ENCODE measurements at regions not wholly inside any gene's neighbourhood (a gene's known extent, or its start where the extent isn't known, plus 50 kb on each side); places are given as distances from the start of the nearest gene placed in this dataset.

DNA sequence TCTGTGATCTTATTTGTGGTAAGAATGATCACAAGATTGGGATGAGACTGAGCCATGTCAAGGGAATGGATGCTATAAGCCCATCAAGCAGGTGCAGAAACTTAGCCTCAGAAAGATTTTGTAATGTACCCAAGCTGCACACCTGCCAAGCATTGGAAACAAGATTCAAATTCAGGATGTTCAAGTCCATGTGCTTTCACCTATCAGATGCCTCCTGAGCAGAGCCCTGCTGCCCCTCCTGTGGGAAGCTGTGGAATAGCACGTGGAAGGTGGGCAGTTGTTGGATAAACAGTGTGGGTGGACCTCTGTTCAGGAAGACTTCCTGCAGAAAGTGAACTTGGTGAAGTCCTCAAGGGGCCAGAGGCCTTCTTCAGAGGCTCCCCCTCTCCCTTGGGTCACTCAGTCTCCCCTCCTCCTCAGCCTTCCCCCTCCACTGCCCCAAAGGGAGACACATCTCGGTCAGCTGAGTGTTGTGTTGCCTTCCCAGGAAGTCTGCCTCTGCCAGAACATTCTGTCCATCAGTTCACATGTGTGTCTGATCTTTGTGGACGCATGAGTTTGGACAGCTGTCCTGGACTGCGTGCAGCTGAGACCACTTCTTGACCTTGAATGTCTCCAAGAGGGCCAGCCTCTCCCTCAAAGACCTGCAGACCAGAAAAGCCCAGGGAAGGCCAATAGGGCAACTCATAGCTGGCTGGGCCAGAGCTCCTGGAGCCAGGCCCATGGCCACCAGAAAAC lies 186.1 kb downstream of the INHBB start:
- TF ChIP-seq POLR2A (IDR thresholded peaks at IDR 0.05; ENCODE audit: insufficient read depth in 1 of 2, low read depth in 2 of 2, low read length in 2 of 2) = no peak
- no peak for TF ChIP-seq KIAA2018 (CRISPR knock-in tag; IDR thresholded peaks at IDR 0.05; ENCODE audit: borderline replicate concordance)
- TF ChIP-seq SMC3 (IDR thresholded peaks at IDR 0.05; ENCODE audit: low read length) = no peak
- TF ChIP-seq ARHGAP35 (CRISPR knock-in tag; IDR thresholded peaks at IDR 0.05; ENCODE audit: borderline replicate concordance) = no peak
- no peak for TF ChIP-seq MAZ (IDR thresholded peaks at IDR 0.05; ENCODE audit: borderline replicate concordance, low read depth, low read length)
- no peak for TF ChIP-seq MAZ (CRISPR knock-in tag; IDR thresholded peaks at IDR 0.05; ENCODE audit: low read depth)
- no peak for TF ChIP-seq PAF1 (CRISPR knock-in tag; IDR thresholded peaks at IDR 0.05)
- TF ChIP-seq, protein P1, sequence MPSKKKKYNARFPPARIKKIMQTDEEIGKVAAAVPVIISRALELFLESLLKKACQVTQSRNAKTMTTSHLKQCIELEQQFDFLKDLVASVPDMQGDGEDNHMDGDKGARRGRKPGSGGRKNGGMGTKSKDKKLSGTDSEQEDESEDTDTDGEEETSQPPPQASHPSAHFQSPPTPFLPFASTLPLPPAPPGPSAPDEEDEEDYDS (CRISPR knock-in tag; IDR thresholded peaks at IDR 0.05) = no peak
- TF ChIP-seq AFF4 (CRISPR knock-in tag; IDR thresholded peaks at IDR 0.05) = no peak
- TF ChIP-seq, protein P2, sequence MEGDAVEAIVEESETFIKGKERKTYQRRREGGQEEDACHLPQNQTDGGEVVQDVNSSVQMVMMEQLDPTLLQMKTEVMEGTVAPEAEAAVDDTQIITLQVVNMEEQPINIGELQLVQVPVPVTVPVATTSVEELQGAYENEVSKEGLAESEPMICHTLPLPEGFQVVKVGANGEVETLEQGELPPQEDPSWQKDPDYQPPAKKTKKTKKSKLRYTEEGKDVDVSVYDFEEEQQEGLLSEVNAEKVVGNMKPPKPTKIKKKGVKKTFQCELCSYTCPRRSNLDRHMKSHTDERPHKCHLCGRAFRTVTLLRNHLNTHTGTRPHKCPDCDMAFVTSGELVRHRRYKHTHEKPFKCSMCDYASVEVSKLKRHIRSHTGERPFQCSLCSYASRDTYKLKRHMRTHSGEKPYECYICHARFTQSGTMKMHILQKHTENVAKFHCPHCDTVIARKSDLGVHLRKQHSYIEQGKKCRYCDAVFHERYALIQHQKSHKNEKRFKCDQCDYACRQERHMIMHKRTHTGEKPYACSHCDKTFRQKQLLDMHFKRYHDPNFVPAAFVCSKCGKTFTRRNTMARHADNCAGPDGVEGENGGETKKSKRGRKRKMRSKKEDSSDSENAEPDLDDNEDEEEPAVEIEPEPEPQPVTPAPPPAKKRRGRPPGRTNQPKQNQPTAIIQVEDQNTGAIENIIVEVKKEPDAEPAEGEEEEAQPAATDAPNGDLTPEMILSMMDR (CRISPR knock-in tag; IDR thresholded peaks at IDR 0.05) = no peak
- no peak for TF ChIP-seq EED (CRISPR knock-in tag; IDR thresholded peaks at IDR 0.05)
- no peak for TF ChIP-seq TAF1 (CRISPR knock-in tag; IDR thresholded peaks at IDR 0.05)
